HS-5 (cell line): ENCODE measurements at regions not wholly inside any gene's neighbourhood (a gene's known extent, or its start where the extent isn't known, plus 50 kb on each side); places are given as distances from the start of the nearest gene placed in this dataset.
"Not testable (repeated sequence)": the region's sequence is repeated elsewhere in the genome, so short reads cannot be mapped to it uniquely, and the experiment has no call there.

Experiments used
- DNase-seq: peaks from one replicate; pipeline ENCODE4 v3.0.0-alpha.2; 2012; ENCODE audit warnings: low read depth

GRCh38 chr1:113185463-113186104 lies 112.6 kb downstream of the LRIG2 start:
- DNase-seq: no peak

GRCh38 chr1:113190078-113190477 lies 117.1 kb downstream of the LRIG2 start:
- no peak for DNase-seq

- DNase-seq: no peak
These were observed 117.9 kb downstream of the LRIG2 start for GRCh38 chr1:113190930-113191329.

GRCh38 chr1:113191579-113192076 lies 118.6 kb downstream of the LRIG2 start:
- DNase-seq: no peak

- no peak for DNase-seq
These were observed 119.2 kb downstream of the LRIG2 start for GRCh38 chr1:113192242-113192641.

- DNase-seq: no peak
These were observed 120.0 kb downstream of the LRIG2 start for GRCh38 chr1:113192980-113193379.

- no peak for DNase-seq
These were observed 122.1 kb downstream of the LRIG2 start for GRCh38 chr1:113194846-113195830.

GRCh38 chr1:113197719-113198330 lies 124.8 kb downstream of the LRIG2 start:
- no peak for DNase-seq

- no peak for DNase-seq
These were observed 125.8 kb downstream of the LRIG2 start for GRCh38 chr1:113198806-113199205.

GRCh38 chr1:113199760-113200455 lies 126.9 kb downstream of the LRIG2 start:
- no peak for DNase-seq

- no peak for DNase-seq
These were observed 128.6 kb downstream of the LRIG2 start for GRCh38 chr1:113201560-113201959.

- DNase-seq: no peak
These were observed 133.2 kb downstream of the LRIG2 start for GRCh38 chr1:113205980-113206766.

GRCh38 chr1:113207019-113207418 lies 134.0 kb downstream of the LRIG2 start:
- DNase-seq: no peak

GRCh38 chr1:113207457-113207856 lies 134.5 kb downstream of the LRIG2 start:
- DNase-seq: no peak

- DNase-seq: not testable (repeated sequence)
These were observed 135.4 kb downstream of the LRIG2 start for GRCh38 chr1:113208425-113208824.

- DNase-seq: no peak
These were observed 137.2 kb downstream of the LRIG2 start for GRCh38 chr1:113210248-113210647.

GRCh38 chr1:113211467-113211866 lies 138.5 kb downstream of the LRIG2 start:
- DNase-seq: no peak

GRCh38 chr1:113215015-113215414 lies 142.0 kb downstream of the LRIG2 start:
- DNase-seq: no peak

GRCh38 chr1:113216664-113217063 lies 143.7 kb downstream of the LRIG2 start:
- no peak for DNase-seq

GRCh38 chr1:113217447-113218208 lies 144.6 kb downstream of the LRIG2 start:
- DNase-seq: no peak
